ENCODE measurements at regions not wholly inside any gene's neighbourhood (a gene's known extent, or its start where the extent isn't known, plus 50 kb on each side); places are given as distances from the start of the nearest gene placed in this dataset.

- TF ChIP-seq CTCF (IDR thresholded peaks at IDR 0.05 in 4 of 5, conservative IDR thresholded peaks at IDR 0.05 in 1 of 5) (no peak), POLR2A (IDR thresholded peaks at IDR 0.05) (no peak)
- DNase-seq (no peak), ATAC-seq (no peak)
- Histone ChIP-seq H3K27me3 (peaks cover 0 to 6% (median 0%) of the 10 kb centered on the region in 3 donors), H3K4me1 (no peaks in the 10 kb centered on the region), H3K9me3 (no peaks in the 10 kb centered on the region), H3K36me3 (no peaks in the 10 kb centered on the region), H3K27ac (no peak overlapping the region), H3K4me3 (no peak overlapping the region)
- in situ Hi-C loops (cut with MboI; ENCODE audit: low sequenced_read_pairs in 4 of 4): loop anchor here in 1 of 4 donors (25.0 kb wide), 1 partner anchor 112 kb away; no protein-coding TSS in a partner anchor
- intact Hi-C loops (cut with DNase I; ENCODE audit: low total_unique reads): no loop called here
These were observed 226.2 kb upstream of the BCOR start for GRCh38 chrX:40323977-40324376.

- ATAC-seq (no peak), DNase-seq (no peak)
- Histone ChIP-seq H3K36me3 (no peaks in the 10 kb centered on the region), H3K4me3 (no peak overlapping the region), H3K27ac (no peak overlapping the region), H3K4me1 (no peaks in the 10 kb centered on the region), H3K9me3 (peaks cover 0 to 12% (median 0%) of the 10 kb centered on the region in 3 donors), H3K27me3 (no peaks in the 10 kb centered on the region)
- in situ Hi-C loops (cut with MboI; ENCODE audit: low sequenced_read_pairs in 4 of 4): loop anchor here in 1 of 4 donors (25.0 kb wide), 1 partner anchor 109 kb away; no protein-coding TSS in a partner anchor
- TF ChIP-seq CTCF (IDR thresholded peaks at IDR 0.05 in 4 of 5, conservative IDR thresholded peaks at IDR 0.05 in 1 of 5) (no peak), POLR2A (IDR thresholded peaks at IDR 0.05) (no peak)
- intact Hi-C loops (cut with DNase I; ENCODE audit: low total_unique reads): no loop called here
These were observed 223.1 kb upstream of the BCOR start for GRCh38 chrX:40320819-40321218.

GRCh38 chrX:40318801-40319200 lies 221.0 kb upstream of the BCOR start:
- in situ Hi-C loops (cut with MboI; ENCODE audit: low sequenced_read_pairs in 4 of 4): loop anchor here in 1 of 4 donors (25.0 kb wide), 1 partner anchor 106 kb away; no protein-coding TSS in a partner anchor
- ATAC-seq (no peak), DNase-seq (no peak)
- no peak overlapping the region for H3K4me3 ChIP-seq
- H3K27me3 ChIP-seq: no peaks in the 10 kb centered on the region
- no peak overlapping the region for H3K27ac ChIP-seq
- intact Hi-C loops (cut with DNase I; ENCODE audit: low total_unique reads): no loop called here
- peaks cover 0 to 12% (median 0%) of the 10 kb centered on the region in 3 donors for H3K9me3 ChIP-seq
- no peaks in the 10 kb centered on the region for H3K4me1 ChIP-seq
- TF ChIP-seq POLR2A (IDR thresholded peaks at IDR 0.05) (no peak), CTCF (IDR thresholded peaks at IDR 0.05 in 4 of 5, conservative IDR thresholded peaks at IDR 0.05 in 1 of 5) (no peak)
- H3K36me3 ChIP-seq: no peaks in the 10 kb centered on the region

- ATAC-seq (no peak), DNase-seq (no peak)
- in situ Hi-C loops (cut with MboI; ENCODE audit: low sequenced_read_pairs in 4 of 4): loop anchor here in 1 of 4 donors (25.0 kb wide), 1 partner anchor 106 kb away; no protein-coding TSS in a partner anchor
- H3K4me3 ChIP-seq: no peak overlapping the region
- H3K36me3 ChIP-seq: no peaks in the 10 kb centered on the region
- no peak for TF ChIP-seq POLR2A (IDR thresholded peaks at IDR 0.05)
- TF ChIP-seq CTCF (IDR thresholded peaks at IDR 0.05 in 4 of 5, conservative IDR thresholded peaks at IDR 0.05 in 1 of 5): no peak
- peaks cover 0 to 12% (median 0%) of the 10 kb centered on the region in 3 donors for H3K9me3 ChIP-seq
- H3K4me1 ChIP-seq: no peaks in the 10 kb centered on the region
- no peaks in the 10 kb centered on the region for H3K27me3 ChIP-seq
- H3K27ac ChIP-seq: no peak overlapping the region
- intact Hi-C loops (cut with DNase I; ENCODE audit: low total_unique reads): no loop called here
These were observed 220.3 kb upstream of the BCOR start for GRCh38 chrX:40318076-40318475.

DNA sequence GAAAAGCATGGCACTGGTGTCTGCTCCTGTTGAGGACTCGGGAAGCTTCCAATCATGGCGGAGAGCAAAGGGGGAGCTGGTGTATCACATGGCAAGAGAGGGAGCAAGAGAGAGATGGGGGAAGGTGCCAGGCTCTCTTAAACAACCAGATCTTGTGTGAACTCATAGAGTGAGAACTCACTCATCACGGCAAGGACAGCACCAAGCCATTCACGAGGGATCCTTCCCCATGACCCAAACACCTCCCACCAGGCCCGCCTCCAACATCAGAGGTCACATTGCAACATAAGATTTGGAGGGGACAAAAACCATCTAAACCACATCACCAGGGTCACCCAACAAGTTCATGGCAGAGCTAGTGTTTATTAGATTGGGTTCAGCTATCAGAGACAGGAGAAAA lies 218.7 kb upstream of the BCOR start:
- no peak overlapping the region for H3K27ac ChIP-seq
- in situ Hi-C loops (cut with MboI; ENCODE audit: low sequenced_read_pairs in 4 of 4): loop anchor here in 1 of 4 donors (25.0 kb wide), 1 partner anchor 104 kb away; no protein-coding TSS in a partner anchor
- H3K9me3 ChIP-seq: peaks cover 0 to 12% (median 0%) of the 10 kb centered on the region in 3 donors
- no peaks in the 10 kb centered on the region for H3K27me3 ChIP-seq
- no peak overlapping the region for H3K4me3 ChIP-seq
- H3K4me1 ChIP-seq: no peaks in the 10 kb centered on the region
- ATAC-seq (no peak), DNase-seq (no peak)
- TF ChIP-seq POLR2A (IDR thresholded peaks at IDR 0.05) (no peak), CTCF (IDR thresholded peaks at IDR 0.05 in 4 of 5, conservative IDR thresholded peaks at IDR 0.05 in 1 of 5) (no peak)
- intact Hi-C loops (cut with DNase I; ENCODE audit: low total_unique reads): no loop called here
- H3K36me3 ChIP-seq: no peaks in the 10 kb centered on the region
